ENCODE measurements at regions not wholly inside any gene's neighbourhood (a gene's known extent, or its start where the extent isn't known, plus 50 kb on each side); places are given as distances from the start of the nearest gene placed in this dataset.
A peak's percentile ranks its signal among the peaks of the same experiment; 100 is the strongest.

GRCh38 chr10:29746080-29746797, 111.5 kb upstream of the SVIL start:
- H3K9me3 ChIP-seq: no peaks in the 10 kb centered on the region
- H3K36me3 ChIP-seq: no peaks in the 10 kb centered on the region
- no peak overlapping the region for H3K4me3 ChIP-seq (ENCODE audit: low read depth, low read length)
- H3K4me1 ChIP-seq: no peaks in the 10 kb centered on the region; the same call in 1 of the 2 replicates
- no peaks in the 10 kb centered on the region for H3K27me3 ChIP-seq
- DNase-seq: no peak
- no peak for TF ChIP-seq CTCF (IDR thresholded peaks at IDR 0.05; ENCODE audit: low read depth, low read length)

GRCh38 chr10:29740981-29741545, 106.3 kb upstream of the SVIL start:
- Histone ChIP-seq H3K4me1 (no peaks in the 10 kb centered on the region; the same call in 1 of the 2 replicates), H3K4me3 (ENCODE audit: low read depth, low read length) (no peak overlapping the region), H3K9me3 (no peaks in the 10 kb centered on the region), H3K36me3 (no peaks in the 10 kb centered on the region), H3K27me3 (no peaks in the 10 kb centered on the region)
- no peak for DNase-seq
- no peak for TF ChIP-seq CTCF (IDR thresholded peaks at IDR 0.05; ENCODE audit: low read depth, low read length)

- TF ChIP-seq CTCF (IDR thresholded peaks at IDR 0.05; ENCODE audit: low read depth, low read length): no peak
- H3K4me3 ChIP-seq (ENCODE audit: low read depth, low read length): no peak overlapping the region
- no peak for DNase-seq
- H3K9me3 ChIP-seq: no peaks in the 10 kb centered on the region
- H3K36me3 ChIP-seq: no peaks in the 10 kb centered on the region
- H3K27me3 ChIP-seq: no peaks in the 10 kb centered on the region
- H3K4me1 ChIP-seq: no peaks in the 10 kb centered on the region; the same call in 1 of the 2 replicates
Measured at GRCh38 chr10:29738341-29738740, 103.6 kb upstream of the SVIL start.

GRCh38 chr10:29737074-29737593, 102.4 kb upstream of the SVIL start:
- DNase-seq: no peak
- no peak for TF ChIP-seq CTCF (IDR thresholded peaks at IDR 0.05; ENCODE audit: low read depth, low read length)
- no peaks in the 10 kb centered on the region for H3K36me3 ChIP-seq
- H3K4me1 ChIP-seq: no peaks in the 10 kb centered on the region; the same call in 1 of the 2 replicates
- H3K4me3 ChIP-seq (ENCODE audit: low read depth, low read length): no peak overlapping the region
- no peaks in the 10 kb centered on the region for H3K9me3 ChIP-seq
- H3K27me3 ChIP-seq: no peaks in the 10 kb centered on the region

- no peaks in the 10 kb centered on the region for H3K27me3 ChIP-seq
- H3K4me3 ChIP-seq (ENCODE audit: low read depth, low read length): peak overlapping the region; percentile 75
- TF ChIP-seq CTCF (IDR thresholded peaks at IDR 0.05; ENCODE audit: low read depth, low read length): no peak
- H3K9me3 ChIP-seq: no peaks in the 10 kb centered on the region
- no peaks in the 10 kb centered on the region for H3K36me3 ChIP-seq
- H3K4me1 ChIP-seq: no peaks in the 10 kb centered on the region; the same call in 1 of the 2 replicates
- peak; percentile 60 for DNase-seq
Measured at GRCh38 chr10:29736366-29737073, 101.7 kb upstream of the SVIL start.
